ENCODE measurements at regions not wholly inside any gene's neighbourhood (a gene's known extent, or its start where the extent isn't known, plus 50 kb on each side); places are given as distances from the start of the nearest gene placed in this dataset.
A peak's percentile ranks its signal among the peaks of the same experiment; 100 is the strongest.

- DNase-seq (ENCODE audit: low spot score): no peak
Observed at GRCh38 chr2:153004627-153005026, 286.2 kb downstream of the ARL6IP6 start.

- no peak for DNase-seq (ENCODE audit: low spot score)
Observed at GRCh38 chr2:152974146-152974545, 255.7 kb downstream of the ARL6IP6 start.

GRCh38 chr2:152971685-152972084, 253.3 kb downstream of the ARL6IP6 start:
- no peak for DNase-seq (ENCODE audit: low spot score)

GRCh38 chr2:152962446-152962845, 244.0 kb downstream of the ARL6IP6 start:
- DNase-seq (ENCODE audit: low spot score): no peak

GRCh38 chr2:152961351-152961750, 242.9 kb downstream of the ARL6IP6 start:
- DNase-seq (ENCODE audit: low spot score): no peak

GRCh38 chr2:152950126-152950525, 231.7 kb downstream of the ARL6IP6 start:
- DNase-seq (ENCODE audit: low spot score): peak; percentile 4

GRCh38 chr2:152944099-152944498, 225.7 kb downstream of the ARL6IP6 start:
- DNase-seq (ENCODE audit: low spot score): no peak

GRCh38 chr2:152942940-152943440, 224.6 kb downstream of the ARL6IP6 start:
- no peak for DNase-seq (ENCODE audit: low spot score)

GRCh38 chr2:152930501-152930900, 212.1 kb downstream of the ARL6IP6 start:
- no peak for DNase-seq (ENCODE audit: low spot score)

- DNase-seq (ENCODE audit: low spot score): no peak
Observed at GRCh38 chr2:152929628-152930027, 211.2 kb downstream of the ARL6IP6 start.

GRCh38 chr2:152925547-152926448, 207.4 kb downstream of the ARL6IP6 start:
- peak; percentile 43 for DNase-seq (ENCODE audit: low spot score)

GRCh38 chr2:152924722-152925121, 206.3 kb downstream of the ARL6IP6 start:
- no peak for DNase-seq (ENCODE audit: low spot score)

- DNase-seq (ENCODE audit: low spot score): no peak
Observed at GRCh38 chr2:152924219-152924618, 205.8 kb downstream of the ARL6IP6 start.

GRCh38 chr2:152920846-152921245, 202.4 kb downstream of the ARL6IP6 start:
- no peak for DNase-seq (ENCODE audit: low spot score)

GRCh38 chr2:152910970-152911369, 192.6 kb downstream of the ARL6IP6 start:
- no peak for DNase-seq (ENCODE audit: low spot score)

GRCh38 chr2:152907046-152907445, 188.6 kb downstream of the ARL6IP6 start:
- no peak for DNase-seq (ENCODE audit: low spot score)

- no peak for DNase-seq (ENCODE audit: low spot score)
Observed at GRCh38 chr2:152894051-152894450, 175.6 kb downstream of the ARL6IP6 start.

GRCh38 chr2:152890736-152891135, 172.3 kb downstream of the ARL6IP6 start:
- DNase-seq (ENCODE audit: low spot score): no peak

GRCh38 chr2:152883951-152884487, 165.6 kb downstream of the ARL6IP6 start:
- DNase-seq (ENCODE audit: low spot score): no peak

GRCh38 chr2:152881527-152881926, 163.1 kb downstream of the ARL6IP6 start:
- DNase-seq (ENCODE audit: low spot score): no peak

- DNase-seq (ENCODE audit: low spot score): no peak
Observed at GRCh38 chr2:152879275-152879674, 160.9 kb downstream of the ARL6IP6 start.

GRCh38 chr2:152875701-152876695, 157.6 kb downstream of the ARL6IP6 start:
- DNase-seq (ENCODE audit: low spot score): no peak

Data from HuH-7 (cell line).